Common myeloid progenitor, CD34-positive (primary cell): ENCODE measurements at regions not wholly inside any gene's neighbourhood (a gene's known extent, or its start where the extent isn't known, plus 50 kb on each side); places are given as distances from the start of the nearest gene placed in this dataset.

ENCODE experiments used
- CTCF ChIA-PET: fragments of 350-600 bp; sonication (Branson Sonifier 250); formaldehyde crosslinking; loops from one replicate; lab custom pipeline; 2021; ENCODE audit warnings: antibody characterized with exemption; lab: Charles Lee
- POLR2A ChIA-PET: fragments of 350-600 bp; sonication (Branson Sonifier 250); formaldehyde crosslinking; loops from one replicate; lab custom pipeline; 2021; ENCODE audit warnings: antibody characterized with exemption; lab: Charles Lee
- DNase-seq, 3 donors: peaks; one replicate each; pipeline versions ENCODE4 v3.0.0 to v3.0.0-alpha.2; 2013
- H3K27ac ChIP-seq, 2 experiments: 1 replicate in 1 of 2; 2 replicates in 1 of 2; pipeline ENCODE4 v1.7.0; 2013; ENCODE audit warnings: inconsistent platforms in 2 of 2, low read length in 2 of 2, mild to moderate bottlenecking in 2 of 2, low read depth in 1 of 2, moderate library complexity in 1 of 2; ENCODE audit not compliant: severe bottlenecking in 2 of 2, insufficient read depth in 1 of 2, poor library complexity in 1 of 2
- H3K27me3 ChIP-seq, 5 experiments: replicated peaks in 2 of 5; 1 replicate in 3 of 5; 2 replicates in 2 of 5; pipeline versions ENCODE4 v1.6.1 to v1.7.0; 2013; ENCODE audit warnings: low read length in 4 of 5, mild to moderate bottlenecking in 2 of 5, moderate library complexity in 2 of 5, inconsistent platforms in 1 of 5; ENCODE audit not compliant: insufficient read depth in 5 of 5, control insufficient read depth in 4 of 5
- H3K36me3 ChIP-seq, 4 experiments: 1 replicate in 2 of 4; 2 replicates in 2 of 4; pipeline versions ENCODE4 v1.6.1 to v1.7.0; 2013; ENCODE audit warnings: low read length in 3 of 4, control low read depth in 1 of 4, mild to moderate bottlenecking in 1 of 4; ENCODE audit not compliant: control insufficient read depth in 4 of 4, insufficient read depth in 4 of 4
- H3K4me1 ChIP-seq, 4 experiments: 1 replicate in 3 of 4; 2 replicates in 1 of 4; pipeline versions ENCODE4 v1.6.1 to v1.7.1; 2013; ENCODE audit warnings: low read length in 3 of 4, mild to moderate bottlenecking in 3 of 4, control low read depth in 1 of 4, inconsistent platforms in 1 of 4, moderate library complexity in 1 of 4; ENCODE audit not compliant: control insufficient read depth in 4 of 4, insufficient read depth in 4 of 4; ENCODE audit errors: control extremely low read depth in 1 of 4
- H3K4me3 ChIP-seq, 7 experiments: 1 replicate in 4 of 7; 2 replicates in 3 of 7; pipeline versions ENCODE4 v1.5.1 to v1.7.0; 2013; ENCODE audit warnings: mild to moderate bottlenecking in 7 of 7, low read length in 6 of 7, moderate library complexity in 6 of 7, inconsistent platforms in 2 of 7, low read depth in 2 of 7, control low read depth in 1 of 7; ENCODE audit not compliant: insufficient read depth in 4 of 7, control insufficient read depth in 1 of 7; ENCODE audit errors: extremely low read depth in 1 of 7
- H3K9me3 ChIP-seq, 5 experiments: 1 replicate in 4 of 5; 2 replicates in 1 of 5; pipeline versions ENCODE4 v1.6.1 to v1.7.1; 2013; ENCODE audit warnings: low read length in 4 of 5, mild to moderate bottlenecking in 2 of 5, inconsistent platforms in 1 of 5, low read depth in 1 of 5, moderate library complexity in 1 of 5; ENCODE audit not compliant: control insufficient read depth in 4 of 5, insufficient read depth in 2 of 5; ENCODE audit errors: control extremely low read depth in 1 of 5
- WGBS: methylation state at CpG from one replicate; pipeline ENCODE4 v1.1.5; 2013; ENCODE audit not compliant: insufficient coverage; 5-methylcytosine and 5-hydroxymethylcytosine counted together

GRCh38 chr16:55076053-55076452 lies 145.4 kb downstream of the IRX5 start:
- no peaks in the 10 kb centered on the region for H3K27me3 ChIP-seq
- H3K36me3 ChIP-seq: no peaks in the 10 kb centered on the region
- no peaks in the 10 kb centered on the region for H3K9me3 ChIP-seq
- no peak overlapping the region for H3K4me3 ChIP-seq
- no peak for DNase-seq
- no peak overlapping the region for H3K27ac ChIP-seq
- CTCF ChIA-PET: no interaction called here
- H3K4me1 ChIP-seq: no peaks in the 10 kb centered on the region
- 100% methylated on average over 1 of the region's 1 CpG for WGBS
- POLR2A ChIA-PET: no interaction called here

- Histone ChIP-seq H3K27ac (no peak overlapping the region), H3K4me3 (no peak overlapping the region), H3K4me1 (no peaks in the 10 kb centered on the region), H3K9me3 (no peaks in the 10 kb centered on the region), H3K27me3 (no peaks in the 10 kb centered on the region), H3K36me3 (no peaks in the 10 kb centered on the region)
- ChIA-PET CTCF (interaction anchor here (0.6 kb wide), 1 partner anchor 1293 kb away, joined by 3 read pairs; no protein-coding TSS in a partner anchor), POLR2A (no interaction called here)
- WGBS: 100% methylated on average over 1 of the region's 4 CpGs
- DNase-seq: no peak
These were observed 146.6 kb downstream of the IRX5 start for GRCh38 chr16:55077266-55077665.

- H3K9me3 ChIP-seq: no peaks in the 10 kb centered on the region
- no peak overlapping the region for H3K4me3 ChIP-seq
- H3K36me3 ChIP-seq: no peaks in the 10 kb centered on the region
- POLR2A ChIA-PET: no interaction called here
- no peaks in the 10 kb centered on the region for H3K27me3 ChIP-seq
- 100% methylated on average over 3 of the region's 5 CpGs for WGBS
- CTCF ChIA-PET: interaction anchor here (0.6 kb wide), 1 partner anchor 1294 kb away, joined by 3 read pairs; no protein-coding TSS in a partner anchor
- H3K4me1 ChIP-seq: no peaks in the 10 kb centered on the region
- no peak overlapping the region for H3K27ac ChIP-seq
- DNase-seq: no peak
These were observed 147.5 kb downstream of the IRX5 start for GRCh38 chr16:55078153-55078552.

- WGBS: 96% methylated on average over 7 of the region's 8 CpGs
- POLR2A ChIA-PET: no interaction called here
- no peak for DNase-seq
These were observed 148.2 kb downstream of the IRX5 start for GRCh38 chr16:55078699-55079410.

GRCh38 chr16:55081622-55082590 lies 151.2 kb downstream of the IRX5 start:
- ChIA-PET CTCF (no interaction called here), POLR2A (no interaction called here)
- WGBS: 93% methylated on average over 10 of the region's 16 CpGs
- Histone ChIP-seq H3K27me3 (no peaks in the 10 kb centered on the region), H3K4me3 (no peak overlapping the region), H3K4me1 (no peaks in the 10 kb centered on the region), H3K27ac (no peak overlapping the region), H3K36me3 (no peaks in the 10 kb centered on the region), H3K9me3 (no peaks in the 10 kb centered on the region)
- DNase-seq: no peak

More at GRCh38 chr16:55078699-55079410, 148.2 kb downstream of the IRX5 start:
- no peaks in the 10 kb centered on the region for H3K9me3 ChIP-seq
- H3K4me3 ChIP-seq: no peak overlapping the region
- no peaks in the 10 kb centered on the region for H3K4me1 ChIP-seq
- H3K27ac ChIP-seq: no peak overlapping the region
- CTCF ChIA-PET: no interaction called here
- H3K27me3 ChIP-seq: no peaks in the 10 kb centered on the region
- no peaks in the 10 kb centered on the region for H3K36me3 ChIP-seq

- Histone ChIP-seq H3K36me3 (no peaks in the 10 kb centered on the region), H3K27ac (no peak overlapping the region), H3K4me3 (no peak overlapping the region), H3K4me1 (no peaks in the 10 kb centered on the region), H3K27me3 (no peaks in the 10 kb centered on the region), H3K9me3 (no peaks in the 10 kb centered on the region)
- 94% methylated on average over 4 of the region's 5 CpGs for WGBS
- no peak for DNase-seq
- POLR2A ChIA-PET: no interaction called here
- CTCF ChIA-PET: no interaction called here
These were observed 151.9 kb downstream of the IRX5 start for GRCh38 chr16:55082591-55082976.

GRCh38 chr16:55083052-55083451 lies 152.4 kb downstream of the IRX5 start:
- DNase-seq: no peak
- Histone ChIP-seq H3K4me3 (no peak overlapping the region), H3K9me3 (no peaks in the 10 kb centered on the region), H3K4me1 (no peaks in the 10 kb centered on the region), H3K27ac (no peak overlapping the region), H3K36me3 (no peaks in the 10 kb centered on the region), H3K27me3 (no peaks in the 10 kb centered on the region)
- ChIA-PET POLR2A (no interaction called here), CTCF (no interaction called here)
- WGBS: 86% methylated on average over 5 of the region's 5 CpGs
